Large intestine (tissue), 3 donors: ENCODE measurements at regions not wholly inside any gene's neighbourhood (a gene's known extent, or its start where the extent isn't known, plus 50 kb on each side); places are given as distances from the start of the nearest gene placed in this dataset.
"Not testable (repeated sequence)": the region's sequence is repeated elsewhere in the genome, so short reads cannot be mapped to it uniquely, and the experiment has no call there.

Experiments used
- DNase-seq, 2 donors: peaks; one replicate each; pipeline versions ENCODE4 v3.0.0 to v3.0.0-alpha.2; 2013
- H3K27ac ChIP-seq: one replicate; pipeline ENCODE4 v1.5.1; 2013; ENCODE audit warnings: low read length
- H3K27me3 ChIP-seq: 2 replicates; pipeline ENCODE4 v1.6.1; 2013; ENCODE audit warnings: low read length; ENCODE audit not compliant: control insufficient read depth, insufficient read depth
- H3K36me3 ChIP-seq: 2 replicates; pipeline ENCODE4 v1.6.1; 2013; ENCODE audit warnings: low read length; ENCODE audit not compliant: control insufficient read depth, insufficient read depth
- H3K4me1 ChIP-seq: one replicate; pipeline ENCODE4 v1.6.1; 2013; ENCODE audit warnings: low read length; ENCODE audit not compliant: control insufficient read depth, insufficient read depth
- H3K4me3 ChIP-seq: one replicate; pipeline ENCODE4 v1.5.1; 2013; ENCODE audit warnings: low read length
- H3K9me3 ChIP-seq: one replicate; pipeline ENCODE4 v1.6.1; 2013; ENCODE audit warnings: mild to moderate bottlenecking, low read depth, low read length, moderate library complexity; ENCODE audit not compliant: control insufficient read depth
- WGBS: methylation state at CpG from one replicate; pipeline ENCODE4 v1.1.5; 2013; ENCODE audit warnings: low lambda C conversion rate; ENCODE audit not compliant: insufficient coverage; 5-methylcytosine and 5-hydroxymethylcytosine counted together

DNA sequence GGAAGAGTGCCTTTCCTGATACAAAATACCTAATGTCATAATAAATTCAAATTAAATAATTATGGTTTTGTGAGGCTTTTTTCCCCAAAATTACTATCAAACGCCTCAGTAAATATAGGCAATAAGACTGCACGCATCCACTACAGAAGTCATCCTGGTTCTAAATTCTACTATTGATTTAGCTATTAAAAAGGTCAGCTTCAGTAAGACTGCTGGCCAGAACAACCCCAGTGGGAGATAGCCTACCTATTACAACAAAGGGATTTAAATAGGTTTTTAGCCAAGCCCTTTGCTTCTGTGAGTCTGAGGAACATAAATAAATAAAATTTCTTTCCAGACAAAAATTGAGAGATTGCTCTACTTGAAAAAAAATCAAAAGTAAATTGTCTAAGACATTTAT lies 132.1 kb downstream of the PLPPR4 start:
- no peaks in the 10 kb centered on the region for H3K9me3 ChIP-seq
- H3K36me3 ChIP-seq = no peaks in the 10 kb centered on the region
- no peak overlapping the region for H3K4me3 ChIP-seq
- no peak for DNase-seq
- WGBS = no CpG with 5 or more reads among the region's 2 CpGs
- no peak overlapping the region for H3K27ac ChIP-seq
- H3K4me1 ChIP-seq = no peaks in the 10 kb centered on the region
- H3K27me3 ChIP-seq = no peaks in the 10 kb centered on the region

DNA sequence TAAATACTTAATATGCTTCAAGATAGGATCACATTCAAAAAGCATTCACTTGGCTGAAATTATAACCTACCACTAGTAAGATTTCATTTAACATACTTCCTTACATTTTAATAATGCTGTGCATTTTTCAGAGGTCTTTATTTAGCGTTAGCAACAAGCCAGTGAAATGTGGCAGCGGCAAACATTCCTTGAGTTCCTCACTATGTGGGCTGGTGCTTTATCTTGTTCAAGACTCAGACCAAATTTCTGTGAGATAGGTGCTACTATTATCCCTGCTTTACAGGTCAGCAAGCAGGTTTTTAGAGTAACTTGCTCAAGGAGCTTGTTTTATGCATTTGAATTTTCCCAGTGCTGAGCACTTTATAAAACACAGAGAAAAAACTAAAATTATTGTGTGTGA lies 132.7 kb downstream of the PLPPR4 start:
- DNase-seq = no peak

DNA sequence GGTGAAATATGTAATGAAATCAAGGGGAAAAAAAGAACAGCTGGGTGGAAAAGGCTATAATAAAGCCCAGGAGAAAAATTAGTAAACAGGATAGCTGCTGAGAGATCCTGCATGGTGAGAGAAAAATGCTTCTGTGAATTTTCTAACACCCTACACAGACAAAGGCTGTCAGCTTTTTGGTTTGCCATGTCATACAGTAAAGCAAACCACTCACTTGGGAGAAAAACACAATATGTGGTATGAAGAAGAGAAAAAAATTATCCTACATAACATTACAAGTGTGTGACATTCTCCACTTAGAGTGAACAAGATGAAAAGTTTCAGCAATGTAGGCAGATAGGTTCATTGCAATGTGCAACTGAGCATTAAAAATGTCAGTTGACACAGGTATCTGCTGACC lies 133.6 kb downstream of the PLPPR4 start:
- H3K27ac ChIP-seq = no peak overlapping the region

More for the DNA sequence above, 132.7 kb downstream of the PLPPR4 start:
- Histone ChIP-seq H3K36me3 (no peaks in the 10 kb centered on the region), H3K27me3 (no peaks in the 10 kb centered on the region), H3K27ac (no peak overlapping the region), H3K4me3 (no peak overlapping the region), H3K4me1 (no peaks in the 10 kb centered on the region), H3K9me3 (no peaks in the 10 kb centered on the region)
- WGBS = 40% methylated on average over 1 of the region's 2 CpGs

GRCh38 chr1:99401556-99401955 lies 137.3 kb downstream of the PLPPR4 start:
- H3K9me3 ChIP-seq, DNase-seq, H3K4me1 ChIP-seq, H3K27me3 ChIP-seq, H3K4me3 ChIP-seq, H3K27ac ChIP-seq, H3K36me3 ChIP-seq: not testable (repeated sequence)

More for the DNA sequence above, 133.6 kb downstream of the PLPPR4 start:
- no peak for DNase-seq
- Histone ChIP-seq H3K9me3 (no peaks in the 10 kb centered on the region), H3K4me3 (no peak overlapping the region), H3K4me1 (no peaks in the 10 kb centered on the region), H3K36me3 (no peaks in the 10 kb centered on the region), H3K27me3 (no peaks in the 10 kb centered on the region)

DNA sequence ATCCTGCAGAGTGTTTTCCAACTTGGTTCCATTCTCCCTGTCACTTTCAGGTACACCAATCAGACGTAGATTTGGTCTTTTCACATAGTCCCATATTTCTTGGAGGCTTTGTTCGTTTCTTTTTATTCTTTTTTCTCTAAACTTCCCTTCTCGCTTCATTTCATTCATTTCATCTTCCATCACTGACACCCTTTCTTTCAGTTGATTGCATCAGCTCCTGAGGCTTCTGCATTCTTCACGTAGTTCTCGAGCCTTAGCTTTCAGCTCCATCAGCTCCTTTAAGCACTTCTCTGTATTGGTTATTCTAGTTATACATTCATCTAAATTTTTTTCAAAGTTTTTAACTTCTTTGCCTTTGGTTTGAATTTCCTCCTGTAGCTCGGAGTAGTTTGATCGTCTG lies 140.1 kb downstream of the PLPPR4 start:
- not testable (repeated sequence) for H3K36me3 ChIP-seq, H3K27me3 ChIP-seq, DNase-seq, H3K4me3 ChIP-seq, H3K4me1 ChIP-seq, H3K9me3 ChIP-seq, H3K27ac ChIP-seq
- WGBS = 80% methylated on average over 1 of the region's 7 CpGs

DNA sequence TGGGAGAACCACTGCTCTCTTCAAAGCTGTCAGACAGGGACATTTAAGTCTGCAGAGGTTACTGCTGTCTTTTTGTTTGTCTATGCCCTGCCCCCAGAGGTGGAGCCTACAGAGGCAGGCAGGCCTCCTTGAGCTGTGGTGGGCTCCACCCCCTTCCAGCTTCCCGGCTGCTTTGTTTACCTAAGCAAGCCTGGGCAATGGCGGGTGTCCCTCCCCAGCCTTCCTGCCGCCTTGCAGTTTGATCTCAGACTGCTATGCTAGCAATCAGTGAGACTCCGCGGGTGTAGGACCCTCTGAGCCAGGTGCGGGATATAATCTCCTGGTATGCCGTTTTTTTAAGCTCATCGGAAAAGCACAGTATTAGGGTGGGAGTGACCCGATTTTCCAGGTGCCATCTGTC lies 141.0 kb downstream of the PLPPR4 start:
- H3K4me1 ChIP-seq, H3K27me3 ChIP-seq, H3K9me3 ChIP-seq, DNase-seq, H3K4me3 ChIP-seq, H3K27ac ChIP-seq, H3K36me3 ChIP-seq: not testable (repeated sequence)
- no CpG with 5 or more reads among the region's 9 CpGs for WGBS

DNA sequence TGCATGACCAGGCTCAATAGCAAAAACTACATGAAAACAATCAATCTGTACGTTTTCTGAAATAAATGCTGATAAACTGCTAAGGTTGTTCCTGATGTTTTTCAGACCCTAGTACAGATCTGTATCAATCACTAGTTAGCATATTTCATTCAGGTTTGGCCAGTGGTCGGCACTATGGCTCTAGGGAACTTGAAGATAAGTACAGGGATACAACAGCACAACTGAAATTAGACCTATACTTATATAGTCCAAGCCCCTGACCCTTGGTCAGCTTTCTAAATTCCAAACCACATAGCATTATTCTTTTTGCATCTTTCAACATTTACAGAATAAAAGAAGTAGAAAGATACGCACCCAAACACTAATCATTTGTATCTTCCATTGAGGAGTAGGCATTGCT lies 142.7 kb downstream of the PLPPR4 start:
- Histone ChIP-seq H3K4me3 (no peak overlapping the region), H3K4me1 (no peaks in the 10 kb centered on the region), H3K9me3 (no peaks in the 10 kb centered on the region), H3K36me3 (no peaks in the 10 kb centered on the region), H3K27ac (no peak overlapping the region), H3K27me3 (no peaks in the 10 kb centered on the region)
- DNase-seq = no peak
- 83% methylated on average over 1 of the region's 3 CpGs for WGBS

GRCh38 chr1:99424087-99424486 lies 159.8 kb downstream of the PLPPR4 start:
- H3K27ac ChIP-seq = no peak overlapping the region
- no peak for DNase-seq
- no peak overlapping the region for H3K4me3 ChIP-seq
- peaks cover 3% of the 10 kb centered on the region for H3K9me3 ChIP-seq
- no peaks in the 10 kb centered on the region for H3K27me3 ChIP-seq
- no peaks in the 10 kb centered on the region for H3K36me3 ChIP-seq
- WGBS = 100% methylated on average over 1 of the region's 3 CpGs
- H3K4me1 ChIP-seq = no peaks in the 10 kb centered on the region

- Histone ChIP-seq H3K27ac (no peak overlapping the region), H3K4me1 (no peaks in the 10 kb centered on the region), H3K27me3 (no peaks in the 10 kb centered on the region), H3K4me3 (no peak overlapping the region), H3K9me3 (peaks cover 3% of the 10 kb centered on the region), H3K36me3 (no peaks in the 10 kb centered on the region)
- no CpG with 5 or more reads among the region's 1 CpG for WGBS
- DNase-seq = no peak
These were observed 165.5 kb downstream of the PLPPR4 start for GRCh38 chr1:99429754-99430153.

GRCh38 chr1:99438656-99439230 lies 174.5 kb downstream of the PLPPR4 start:
- H3K4me3 ChIP-seq = no peak overlapping the region

GRCh38 chr1:99439433-99440075 lies 175.3 kb downstream of the PLPPR4 start:
- Histone ChIP-seq H3K4me3 (no peak overlapping the region), H3K9me3 (no peaks in the 10 kb centered on the region), H3K36me3 (no peaks in the 10 kb centered on the region), H3K27me3 (no peaks in the 10 kb centered on the region), H3K4me1 (no peaks in the 10 kb centered on the region), H3K27ac (no peak overlapping the region)
- no peak for DNase-seq
- 80% methylated on average over 1 of the region's 3 CpGs for WGBS

More at GRCh38 chr1:99438656-99439230, 174.5 kb downstream of the PLPPR4 start:
- no peaks in the 10 kb centered on the region for H3K27me3 ChIP-seq
- 100% methylated on average over 2 of the region's 4 CpGs for WGBS
- no peaks in the 10 kb centered on the region for H3K4me1 ChIP-seq
- no peak for DNase-seq
- H3K27ac ChIP-seq = no peak overlapping the region
- H3K36me3 ChIP-seq = no peaks in the 10 kb centered on the region
- H3K9me3 ChIP-seq = no peaks in the 10 kb centered on the region
